Caco-2 (cell line): ENCODE measurements at regions not wholly inside any gene's neighbourhood (a gene's known extent, or its start where the extent isn't known, plus 50 kb on each side); places are given as distances from the start of the nearest gene placed in this dataset.

ENCODE experiments used
- BruUV-seq: library from RNA; stranded (reverse); fragments of 400-500 nt; replicated peaks from 2 replicates; lab custom pipeline; 2021; lab: Mats Ljungman, UMichigan
- CTCF ChIA-PET: fragments of 300-600 bp; sonication (Branson Sonifier 250); formaldehyde crosslinking; loops from one replicate; lab custom pipeline; 2022; ENCODE audit warnings: antibody characterized with exemption; lab: Charles Lee
- POLR2A ChIA-PET: fragments of 300-600 bp; sonication (Branson Sonifier 250); formaldehyde crosslinking; loops from one replicate; lab custom pipeline; 2022; ENCODE audit warnings: antibody characterized with exemption; lab: Charles Lee
- DNase-seq, 2 experiments: peaks; one replicate each; pipeline versions ENCODE4 v3.0.0 to v3.0.0-alpha.2; 2020 to 2022
- H3K27me3 ChIP-seq: replicated peaks from 2 replicates; pipeline ENCODE4 v1.6.0; 2011; ENCODE audit warnings: low read length; ENCODE audit not compliant: control insufficient read depth, insufficient read depth
- H3K36me3 ChIP-seq: 2 replicates; pipeline ENCODE4 v1.5.1; 2011; ENCODE audit warnings: low read length; ENCODE audit not compliant: control insufficient read depth, insufficient read depth
- H3K4me1 ChIP-seq: fragments of 250-450 bp; sonication (Bioruptor Pico); 2 replicates; pipeline ENCODE4 v1.5.1; 2020; ENCODE audit warnings: mild to moderate bottlenecking
- H3K4me3 ChIP-seq: 2 replicates; pipeline ENCODE4 v1.5.1; 2011; ENCODE audit warnings: low read depth, mild to moderate bottlenecking, control low read depth, low read length
- H3K9me3 ChIP-seq: fragments of 250-450 bp; sonication (Bioruptor Pico); 2 replicates; pipeline ENCODE4 v1.5.1; 2020; ENCODE audit warnings: mild to moderate bottlenecking, moderate library complexity
- H3K27ac Mint-ChIP-seq: one replicate; pipeline ENCODE4 v1.8.0; 2022; ENCODE audit warnings: mixed read lengths; ENCODE audit not compliant: unreplicated experiment
- H3K27me3 Mint-ChIP-seq: one replicate; pipeline ENCODE4 v1.8.0; 2022; ENCODE audit warnings: mixed read lengths; ENCODE audit not compliant: insufficient read depth, unreplicated experiment
- H3K36me3 Mint-ChIP-seq: one replicate; pipeline ENCODE4 v1.8.0; 2022; ENCODE audit warnings: mild to moderate bottlenecking, mixed read lengths; ENCODE audit not compliant: insufficient read depth, unreplicated experiment
- H3K4me1 Mint-ChIP-seq: one replicate; pipeline ENCODE4 v1.8.0; 2022; ENCODE audit warnings: low read depth, mixed read lengths; ENCODE audit not compliant: unreplicated experiment
- H3K4me3 Mint-ChIP-seq: one replicate; pipeline ENCODE4 v1.8.0; 2022; ENCODE audit warnings: mild to moderate bottlenecking, moderate library complexity, mixed read lengths; ENCODE audit not compliant: unreplicated experiment
- H3K9me3 Mint-ChIP-seq: one replicate; pipeline ENCODE4 v1.8.0; 2022; ENCODE audit warnings: mixed read lengths; ENCODE audit not compliant: unreplicated experiment
- CTCF ChIP-seq, 2 experiments: fragments of 200-600 bp in 1 of 2; IDR thresholded peaks; 1 replicate in 1 of 2; 2 replicates in 1 of 2; pipeline versions ENCODE4 v1.5.1 to v1.8.0; 2011 to 2022; ENCODE audit warnings: antibody characterized with exemption in 1 of 2, control low read depth in 1 of 2, inconsistent platforms in 1 of 2, low read depth in 1 of 2, low read length in 1 of 2, mild to moderate bottlenecking in 1 of 2, moderate library complexity in 1 of 2; ENCODE audit not compliant: insufficient read depth in 1 of 2, severe bottlenecking in 1 of 2, unreplicated experiment in 1 of 2
- intact Hi-C: fragments of 100-400 bp; cut with micrococcal nuclease; formaldehyde crosslinking; loops from one replicate; pipeline ENCODE4 v1.10.0; 2022; ENCODE audit not compliant: unreplicated experiment

GRCh38 chr3:75115695-75116094 lies 501.2 kb upstream of the CNTN3 start:
- Mint-ChIP-seq H3K4me1 (no peaks in the 10 kb centered on the region), H3K27ac (no peak overlapping the region), H3K9me3 (no peaks in the 10 kb centered on the region), H3K36me3 (no peaks in the 10 kb centered on the region), H3K27me3 (no peaks in the 10 kb centered on the region), H3K4me3 (no peak overlapping the region)
- ChIA-PET POLR2A (no interaction called here), CTCF (no interaction called here)
- no TSS peak for BruUV-seq
- Histone ChIP-seq H3K4me3 (no peak overlapping the region), H3K36me3 (no peaks in the 10 kb centered on the region), H3K4me1 (no peaks in the 10 kb centered on the region), H3K27me3 (no peaks in the 10 kb centered on the region), H3K9me3 (no peaks in the 10 kb centered on the region)
- DNase-seq, result no peak
- no peak for TF ChIP-seq CTCF (IDR thresholded peaks at IDR 0.05; ENCODE audit: insufficient read depth in 1 of 2, low read depth in 1 of 2, low read length in 1 of 2, severe bottlenecking in 1 of 2, unreplicated experiment in 1 of 2)
- intact Hi-C loops, result no loop called here

GRCh38 chr3:75118779-75119178 lies 504.3 kb upstream of the CNTN3 start:
- Mint-ChIP-seq H3K4me1 (no peaks in the 10 kb centered on the region), H3K27me3 (no peaks in the 10 kb centered on the region), H3K27ac (no peak overlapping the region), H3K4me3 (no peak overlapping the region), H3K36me3 (peaks cover 6% of the 10 kb centered on the region), H3K9me3 (no peaks in the 10 kb centered on the region)
- Histone ChIP-seq H3K9me3 (no peaks in the 10 kb centered on the region), H3K36me3 (no peaks in the 10 kb centered on the region), H3K27me3 (no peaks in the 10 kb centered on the region), H3K4me1 (no peaks in the 10 kb centered on the region), H3K4me3 (no peak overlapping the region)
- CTCF ChIA-PET, result no interaction called here
- POLR2A ChIA-PET, result no interaction called here
- TF ChIP-seq CTCF (IDR thresholded peaks at IDR 0.05; ENCODE audit: insufficient read depth in 1 of 2, low read depth in 1 of 2, low read length in 1 of 2, severe bottlenecking in 1 of 2, unreplicated experiment in 1 of 2), result no peak
- no TSS peak for BruUV-seq
- intact Hi-C loops, result no loop called here
- no peak for DNase-seq

GRCh38 chr3:75126556-75126955 lies 512.1 kb upstream of the CNTN3 start:
- Mint-ChIP-seq H3K4me1 (no peaks in the 10 kb centered on the region), H3K36me3 (peaks cover under 1% of the 10 kb centered on the region), H3K4me3 (no peak overlapping the region), H3K27ac (no peak overlapping the region), H3K9me3 (no peaks in the 10 kb centered on the region), H3K27me3 (no peaks in the 10 kb centered on the region)
- no peak for TF ChIP-seq CTCF (IDR thresholded peaks at IDR 0.05; ENCODE audit: insufficient read depth in 1 of 2, low read depth in 1 of 2, low read length in 1 of 2, severe bottlenecking in 1 of 2, unreplicated experiment in 1 of 2)
- intact Hi-C loops, result no loop called here
- POLR2A ChIA-PET, result no interaction called here
- CTCF ChIA-PET, result no interaction called here
- Histone ChIP-seq H3K4me3 (no peak overlapping the region), H3K36me3 (no peaks in the 10 kb centered on the region), H3K27me3 (no peaks in the 10 kb centered on the region), H3K4me1 (no peaks in the 10 kb centered on the region), H3K9me3 (no peaks in the 10 kb centered on the region)
- no TSS peak for BruUV-seq
- DNase-seq, result no peak
